Osteoblast (primary cell): ENCODE measurements at regions not wholly inside any gene's neighbourhood (a gene's known extent, or its start where the extent isn't known, plus 50 kb on each side); places are given as distances from the start of the nearest gene placed in this dataset.
A peak's percentile ranks its signal among the peaks of the same experiment; 100 is the strongest.

Experiments
- DNase-seq: peaks from one replicate; pipeline ENCODE4 v3.0.0; 2011; ENCODE audit warnings: low spot score, mixed read lengths; ENCODE audit not compliant: insufficient read length; ENCODE audit errors: missing footprints
- H2AFZ ChIP-seq: 2 replicates; pipeline ENCODE4 v1.6.0; 2011; ENCODE audit warnings: mild to moderate bottlenecking, low read length
- H3K27ac ChIP-seq: 2 replicates; pipeline ENCODE4 v1.5.1; 2011; ENCODE audit warnings: mild to moderate bottlenecking, low read depth, low read length, moderate library complexity
- H3K27me3 ChIP-seq: 2 replicates; pipeline ENCODE4 v1.6.0; 2012; ENCODE audit warnings: mild to moderate bottlenecking, control low read depth, inconsistent platforms, low read length, moderate library complexity; ENCODE audit not compliant: insufficient read depth
- H3K36me3 ChIP-seq: 2 replicates; pipeline ENCODE4 v1.5.1; 2011; ENCODE audit warnings: mild to moderate bottlenecking, low read length, control low read depth, moderate library complexity; ENCODE audit not compliant: insufficient read depth
- H3K4me1 ChIP-seq: 2 replicates; pipeline ENCODE4 v1.5.1; 2011; ENCODE audit warnings: mild to moderate bottlenecking, low read length, control low read depth, moderate library complexity; ENCODE audit not compliant: insufficient read depth
- H3K4me2 ChIP-seq: 2 replicates; pipeline ENCODE4 v1.6.0; 2011; ENCODE audit warnings: mild to moderate bottlenecking, low read length; ENCODE audit not compliant: insufficient read depth
- H3K4me3 ChIP-seq: fragments of 200-600 bp; sonication (generic); 3 replicates; pipeline ENCODE4 v1.5.1; 2012; ENCODE audit warnings: mild to moderate bottlenecking, low read length, inconsistent platforms; ENCODE audit not compliant: insufficient read depth
- H3K79me2 ChIP-seq: 2 replicates; pipeline ENCODE4 v1.6.0; 2012; ENCODE audit warnings: mild to moderate bottlenecking, low read length, control low read depth, inconsistent platforms; ENCODE audit not compliant: insufficient read depth
- H3K9me3 ChIP-seq: 2 replicates; pipeline ENCODE4 v1.5.1; 2011; ENCODE audit warnings: low read depth, low read length, control low read depth
- H4K20me1 ChIP-seq: 2 replicates; pipeline ENCODE4 v1.6.0; 2012; ENCODE audit warnings: mild to moderate bottlenecking, low read length, control low read depth; ENCODE audit not compliant: insufficient read depth
- CTCF ChIP-seq: IDR thresholded peaks from 2 replicates; pipeline ENCODE4 v1.5.1; 2011; ENCODE audit warnings: mild to moderate bottlenecking, low read depth, low read length, moderate library complexity; ENCODE audit errors: extremely low read depth

- Histone ChIP-seq H3K4me3 (no peak overlapping the region), H3K4me2 (no peak overlapping the region), H3K27ac (no peak overlapping the region), H3K27me3 (no peaks in the 10 kb centered on the region), H3K9me3 (no peaks in the 10 kb centered on the region), H2AFZ (no peak overlapping the region), H3K79me2 (no peaks in the 10 kb centered on the region), H4K20me1 (no peaks in the 10 kb centered on the region), H3K4me1 (no peaks in the 10 kb centered on the region), H3K36me3 (no peaks in the 10 kb centered on the region)
- DNase-seq = peak; percentile 68
- TF ChIP-seq CTCF = no peak
Measured at GRCh38 chr1:184219414-184219813, 167.4 kb upstream of the C1orf21 start.

GRCh38 chr1:184219883-184220282 lies 166.9 kb upstream of the C1orf21 start:
- H3K4me1 ChIP-seq = no peaks in the 10 kb centered on the region
- H3K27ac ChIP-seq = no peak overlapping the region
- no peak overlapping the region for H2AFZ ChIP-seq
- H3K27me3 ChIP-seq = no peaks in the 10 kb centered on the region
- no peak for TF ChIP-seq CTCF
- H4K20me1 ChIP-seq = no peaks in the 10 kb centered on the region
- no peaks in the 10 kb centered on the region for H3K36me3 ChIP-seq
- no peak overlapping the region for H3K4me3 ChIP-seq
- no peaks in the 10 kb centered on the region for H3K79me2 ChIP-seq
- no peak for DNase-seq
- H3K9me3 ChIP-seq = no peaks in the 10 kb centered on the region
- H3K4me2 ChIP-seq = no peak overlapping the region

DNA sequence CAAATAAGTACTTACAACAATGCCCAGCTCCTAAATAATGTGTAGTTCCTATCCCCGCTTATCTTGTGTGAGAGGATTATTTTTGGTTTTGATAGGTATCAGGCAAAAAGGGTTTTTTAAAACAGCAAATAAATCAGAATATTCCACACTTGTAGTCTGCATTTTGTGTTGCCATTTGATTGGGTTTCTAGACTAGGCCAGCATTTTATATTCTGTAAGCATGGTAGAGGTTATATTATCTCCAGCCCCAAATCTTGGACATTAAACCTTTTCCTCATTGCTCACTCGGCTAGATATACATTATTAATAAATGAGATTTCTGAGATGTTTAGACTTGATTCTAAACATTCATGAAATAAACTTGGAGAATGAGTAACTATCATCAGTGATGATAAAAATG lies 165.7 kb upstream of the C1orf21 start:
- Histone ChIP-seq H2AFZ (no peak overlapping the region), H3K36me3 (no peaks in the 10 kb centered on the region), H3K79me2 (no peaks in the 10 kb centered on the region), H4K20me1 (no peaks in the 10 kb centered on the region), H3K9me3 (no peaks in the 10 kb centered on the region), H3K4me2 (no peak overlapping the region), H3K27me3 (no peaks in the 10 kb centered on the region), H3K4me3 (no peak overlapping the region), H3K4me1 (no peaks in the 10 kb centered on the region), H3K27ac (no peak overlapping the region)
- no peak for DNase-seq
- TF ChIP-seq CTCF = no peak

- TF ChIP-seq CTCF = peak; percentile 97
- H2AFZ ChIP-seq = peak overlapping the region; percentile 64
- no peaks in the 10 kb centered on the region for H3K9me3 ChIP-seq
- no peak overlapping the region for H3K27ac ChIP-seq
- peak overlapping the region; percentile 74 for H3K4me2 ChIP-seq
- H3K79me2 ChIP-seq = no peaks in the 10 kb centered on the region
- H4K20me1 ChIP-seq = no peaks in the 10 kb centered on the region
- H3K36me3 ChIP-seq = no peaks in the 10 kb centered on the region
- peak overlapping the region; percentile 61 for H3K4me3 ChIP-seq
- DNase-seq = peak; percentile 82
- peaks cover 3% of the 10 kb centered on the region for H3K27me3 ChIP-seq
- no peaks in the 10 kb centered on the region for H3K4me1 ChIP-seq
Measured at GRCh38 chr1:184222652-184223052, 164.2 kb upstream of the C1orf21 start.
